GM23248 (cell line): ENCODE measurements at regions not wholly inside any gene's neighbourhood (a gene's known extent, or its start where the extent isn't known, plus 50 kb on each side); places are given as distances from the start of the nearest gene placed in this dataset.

ENCODE experiments used
- DNase-seq: peaks from one replicate; pipeline ENCODE4 v3.0.0-alpha.2; 2015
- H2AFZ ChIP-seq: fragments of 200-600 bp; sonication (generic); 2 replicates; pipeline ENCODE4 v1.6.1; 2016; ENCODE audit warnings: antibody characterized with exemption
- H3F3A ChIP-seq: fragments of 200-600 bp; sonication (generic); 2 replicates; pipeline ENCODE4 v1.6.1; 2016; ENCODE audit warnings: mild to moderate bottlenecking, antibody characterized with exemption, mixed run types; ENCODE audit not compliant: insufficient read depth
- H3K27ac ChIP-seq: fragments of 200-600 bp; sonication (generic); 2 replicates; pipeline ENCODE4 v1.5.1; 2016; ENCODE audit warnings: mild to moderate bottlenecking
- H3K27me3 ChIP-seq: fragments of 200-600 bp; sonication (generic); replicated peaks from 2 replicates; pipeline ENCODE4 v1.6.1; 2016; ENCODE audit warnings: mild to moderate bottlenecking; ENCODE audit not compliant: insufficient read depth
- H3K36me3 ChIP-seq: fragments of 200-600 bp; sonication (generic); 2 replicates; pipeline ENCODE4 v1.6.1; 2016; ENCODE audit warnings: low read depth, mild to moderate bottlenecking
- H3K4me1 ChIP-seq: fragments of 200-600 bp; sonication (generic); 2 replicates; pipeline ENCODE4 v1.6.1; 2016; ENCODE audit warnings: mild to moderate bottlenecking; ENCODE audit not compliant: insufficient read depth
- H3K4me2 ChIP-seq: fragments of 200-600 bp; sonication (generic); one replicate; pipeline ENCODE4 v1.6.1; 2016; ENCODE audit warnings: mild to moderate bottlenecking; ENCODE audit not compliant: unreplicated experiment
- H3K4me3 ChIP-seq: fragments of 200-600 bp; sonication (generic); 2 replicates; pipeline ENCODE4 v1.5.1; 2016; ENCODE audit warnings: mild to moderate bottlenecking
- H3K79me2 ChIP-seq: fragments of 200-600 bp; sonication (generic); 2 replicates; pipeline ENCODE4 v1.6.1; 2016; ENCODE audit warnings: mild to moderate bottlenecking; ENCODE audit not compliant: insufficient read depth
- H3K9ac ChIP-seq: fragments of 200-600 bp; sonication (generic); 2 replicates; pipeline ENCODE4 v1.6.1; 2016; ENCODE audit warnings: mild to moderate bottlenecking
- H3K9me2 ChIP-seq: fragments of 200-600 bp; sonication (generic); 2 replicates; pipeline ENCODE4 v1.6.1; 2016; ENCODE audit warnings: mixed run types, mild to moderate bottlenecking, moderate library complexity; ENCODE audit not compliant: insufficient read depth
- H3K9me3 ChIP-seq: fragments of 200-600 bp; sonication (generic); one replicate; pipeline ENCODE4 v1.6.1; 2017; ENCODE audit warnings: low read depth
- H4K20me1 ChIP-seq: fragments of 200-600 bp; sonication (generic); 2 replicates; pipeline ENCODE4 v1.6.0; 2016; ENCODE audit not compliant: insufficient read depth
- EZH2 ChIP-seq: fragments of 200-600 bp; sonication (generic); IDR thresholded peaks from 2 replicates; pipeline ENCODE4 v1.6.1; 2018; ENCODE audit warnings: antibody characterized with exemption, mild to moderate bottlenecking; ENCODE audit not compliant: insufficient read depth, poor library complexity, severe bottlenecking
- EZH2phosphoT487 ChIP-seq: fragments of 200-600 bp; sonication (generic); IDR thresholded peaks from 2 replicates; pipeline ENCODE4 v1.6.1; 2018; ENCODE audit warnings: antibody characterized with exemption, moderate library complexity, mild to moderate bottlenecking, low read depth; ENCODE audit not compliant: insufficient read depth
- WGBS, 2 experiments: methylation state at CpG; one replicate each; pipeline ENCODE4 v1.1.6; 2015 to 2017; ENCODE audit warnings: low lambda C conversion rate in 2 of 2, low coverage in 1 of 2; ENCODE audit errors: missing lambda C conversion rate in 2 of 2; 5-methylcytosine and 5-hydroxymethylcytosine counted together
- in situ Hi-C: fragments of 300-500 bp; cut with MboI; formaldehyde crosslinking; loops from 2 replicates; pipeline ENCODE4 v1.15.0; 2020

GRCh38 chr7:42479816-42480633 is 243.0 kb upstream of the GLI3 start:
- H3K9ac ChIP-seq, result no peak overlapping the region
- no peaks in the 10 kb centered on the region for H3K9me2 ChIP-seq
- in situ Hi-C loops, result no loop called here

GRCh38 chr7:42479452-42479815 is 242.4 kb upstream of the GLI3 start:
- in situ Hi-C loops, result no loop called here
- H3F3A ChIP-seq, result 0 out of 2 replicates have a peak, but pooled peaks cover 3% of the 10 kb centered on the region
- H3K36me3 ChIP-seq, result no peaks in the 10 kb centered on the region
- no peaks in the 10 kb centered on the region for H3K9me3 ChIP-seq
- no peak for DNase-seq
- peaks cover 7% of the 10 kb centered on the region; the same call in 1 of the 2 replicates for H3K27me3 ChIP-seq
- no peak overlapping the region for H2AFZ ChIP-seq
- H4K20me1 ChIP-seq, result no peaks in the 10 kb centered on the region
- no peaks in the 10 kb centered on the region for H3K4me1 ChIP-seq
- 37 to 49% methylated on average over 3 of the region's 3 CpGs for WGBS, 2 experiments
- H3K27ac ChIP-seq, result no peak overlapping the region
- H3K4me2 ChIP-seq, result no peak overlapping the region
- TF ChIP-seq EZH2 (no peak), EZH2phosphoT487 (no peak)
- H3K79me2 ChIP-seq, result no peaks in the 10 kb centered on the region
- H3K4me3 ChIP-seq, result no peak overlapping the region
- H3K9me2 ChIP-seq, result no peaks in the 10 kb centered on the region
- H3K9ac ChIP-seq, result no peak overlapping the region

More at GRCh38 chr7:42479816-42480633, 243.0 kb upstream of the GLI3 start:
- Histone ChIP-seq H3K4me1 (no peaks in the 10 kb centered on the region), H3K4me2 (no peak overlapping the region), H3K79me2 (no peaks in the 10 kb centered on the region), H3K9me3 (no peaks in the 10 kb centered on the region), H3K27ac (no peak overlapping the region), H4K20me1 (no peaks in the 10 kb centered on the region), H3K4me3 (no peak overlapping the region), H3F3A (0 out of 2 replicates have a peak, but pooled peaks cover 3% of the 10 kb centered on the region), H2AFZ (no peak overlapping the region), H3K36me3 (no peaks in the 10 kb centered on the region), H3K27me3 (0 out of 2 replicates have a peak, but pooled peaks cover 7% of the 10 kb centered on the region)
- TF ChIP-seq EZH2phosphoT487 (no peak), EZH2 (no peak)
- no peak for DNase-seq
- 51 to 53% methylated on average over 9 of the region's 9 CpGs for WGBS, 2 experiments

- TF ChIP-seq EZH2phosphoT487 (no peak), EZH2 (no peak)
- Histone ChIP-seq H3K9ac (no peak overlapping the region), H3K27me3 (peaks cover 6% of the 10 kb centered on the region), H3K4me3 (no peak overlapping the region), H3K9me2 (no peaks in the 10 kb centered on the region), H3K4me1 (no peaks in the 10 kb centered on the region), H3K36me3 (no peaks in the 10 kb centered on the region), H3K27ac (no peak overlapping the region), H2AFZ (no peak overlapping the region), H3K79me2 (no peaks in the 10 kb centered on the region), H3F3A (0 out of 2 replicates have a peak, but pooled peaks cover 3% of the 10 kb centered on the region), H4K20me1 (no peaks in the 10 kb centered on the region), H3K9me3 (no peaks in the 10 kb centered on the region), H3K4me2 (no peak overlapping the region)
- DNase-seq, result no peak
- WGBS, 2 experiments, result 81% methylated on average over 6 of the region's 6 CpGs
- in situ Hi-C loops, result no loop called here
These were observed 241.7 kb upstream of the GLI3 start for GRCh38 chr7:42478717-42479116.

- TF ChIP-seq EZH2 (no peak), EZH2phosphoT487 (no peak)
These were observed 239.2 kb upstream of the GLI3 start for GRCh38 chr7:42476255-42476654.

More at GRCh38 chr7:42476255-42476654, 239.2 kb upstream of the GLI3 start:
- H3K9ac ChIP-seq, result no peak overlapping the region
- H2AFZ ChIP-seq, result no peak overlapping the region
- in situ Hi-C loops, result no loop called here
- no peak overlapping the region for H3K4me3 ChIP-seq
- H3K4me1 ChIP-seq, result no peaks in the 10 kb centered on the region
- H3K79me2 ChIP-seq, result no peaks in the 10 kb centered on the region
- H3F3A ChIP-seq, result 0 out of 2 replicates have a peak, but pooled peaks cover 3% of the 10 kb centered on the region
- no peaks in the 10 kb centered on the region for H4K20me1 ChIP-seq
- H3K27me3 ChIP-seq, result peaks cover 22% of the 10 kb centered on the region
- no peaks in the 10 kb centered on the region for H3K36me3 ChIP-seq
- H3K9me2 ChIP-seq, result peaks cover 1% of the 10 kb centered on the region; the same call in 1 of the 2 replicates
- H3K27ac ChIP-seq, result no peak overlapping the region
- WGBS, 2 experiments, result 38 to 42% methylated on average over 2 of the region's 2 CpGs
- no peaks in the 10 kb centered on the region for H3K9me3 ChIP-seq
- H3K4me2 ChIP-seq, result no peak overlapping the region
- no peak for DNase-seq
